HepG2 (cell line): ENCODE measurements at regions not wholly inside any gene's neighbourhood (a gene's known extent, or its start where the extent isn't known, plus 50 kb on each side); places are given as distances from the start of the nearest gene placed in this dataset.
A peak's percentile ranks its signal among the peaks of the same experiment; 100 is the strongest.

Experiments used
- ATF7-NPFF ChIP-seq: sonication (generic); formaldehyde crosslinking; IDR thresholded peaks from 2 replicates; pipeline ENCODE4 v1.8.1; 2023; ENCODE audit warnings: mild to moderate bottlenecking, low read depth, missing genetic modification reagents, moderate library complexity
- CREB3 ChIP-seq: sonication (generic); formaldehyde crosslinking; IDR thresholded peaks from 2 replicates; pipeline ENCODE4 v1.5.0; 2020; ENCODE audit warnings: missing genetic modification reagents
- CREBL2 ChIP-seq: sonication (generic); formaldehyde crosslinking; IDR thresholded peaks from 2 replicates; pipeline ENCODE4 v1.8.1; 2023; ENCODE audit warnings: missing genetic modification reagents, mild to moderate bottlenecking, borderline replicate concordance
- GABPB1 ChIP-seq: IDR thresholded peaks from 2 replicates; pipeline ENCODE4 v1.6.1; 2016; ENCODE audit warnings: mild to moderate bottlenecking, missing genetic modification reagents, moderate library complexity, missing compliant biosample characterization
- GATAD1 ChIP-seq: IDR thresholded peaks from 2 replicates; pipeline ENCODE4 v1.6.1; 2016; ENCODE audit warnings: missing genetic modification reagents, missing compliant biosample characterization
- GMEB1 ChIP-seq: sonication (generic); formaldehyde crosslinking; IDR thresholded peaks from 2 replicates; pipeline ENCODE4 v1.5.1; 2020; ENCODE audit warnings: missing genetic modification reagents, mild to moderate bottlenecking, borderline replicate concordance
- IKZF4 ChIP-seq: sonication (generic); formaldehyde crosslinking; IDR thresholded peaks from 2 replicates; pipeline ENCODE4 v1.5.1; 2020; ENCODE audit warnings: borderline replicate concordance, mild to moderate bottlenecking, low read depth, missing genetic modification reagents; ENCODE audit errors: not compliant biosample characterization
- IRF9 ChIP-seq: sonication (generic); formaldehyde crosslinking; IDR thresholded peaks from 2 replicates; pipeline ENCODE4 v1.8.0; 2022; ENCODE audit warnings: missing genetic modification reagents, mild to moderate bottlenecking, borderline replicate concordance
- POGZ ChIP-seq: sonication (generic); formaldehyde crosslinking; IDR thresholded peaks from 2 replicates; pipeline ENCODE4 v1.4.0; 2020; ENCODE audit warnings: mild to moderate bottlenecking, missing genetic modification reagents
- SALL2 ChIP-seq: sonication (generic); formaldehyde crosslinking; IDR thresholded peaks from 2 replicates; pipeline ENCODE4 v1.8.1; 2023; ENCODE audit warnings: mild to moderate bottlenecking, missing genetic modification reagents, inconsistent platforms
- SMYD3 ChIP-seq: sonication (generic); formaldehyde crosslinking; IDR thresholded peaks from 2 replicates; pipeline ENCODE4 v1.8.1; 2023; ENCODE audit warnings: mild to moderate bottlenecking, missing genetic modification reagents
- THAP11 ChIP-seq: IDR thresholded peaks from 2 replicates; pipeline ENCODE4 v1.6.1; 2016; ENCODE audit warnings: missing biosample characterization, missing genetic modification reagents
- ZFP82 ChIP-seq: sonication (generic); formaldehyde crosslinking; IDR thresholded peaks from 2 replicates; pipeline ENCODE4 v1.5.1; 2020; ENCODE audit warnings: mild to moderate bottlenecking, missing genetic modification reagents, borderline replicate concordance
- ZFYVE20 ChIP-seq: sonication (generic); formaldehyde crosslinking; IDR thresholded peaks from 2 replicates; pipeline ENCODE4 v1.8.0; 2023; ENCODE audit warnings: low read depth, mild to moderate bottlenecking, moderate library complexity, missing genetic modification reagents, borderline replicate concordance
- ZMYM4 ChIP-seq: sonication (generic); formaldehyde crosslinking; IDR thresholded peaks from 2 replicates; pipeline ENCODE4 v1.8.1; 2023; ENCODE audit warnings: mild to moderate bottlenecking, missing genetic modification reagents
- ZNF101 ChIP-seq: sonication (generic); formaldehyde crosslinking; IDR thresholded peaks from 2 replicates; pipeline ENCODE4 v1.4.0; 2020; ENCODE audit warnings: mild to moderate bottlenecking, low read depth, missing genetic modification reagents, borderline replicate concordance
- ZNF256 ChIP-seq: sonication (generic); formaldehyde crosslinking; conservative IDR thresholded peaks from 2 replicates; pipeline ENCODE4 v1.4.0; 2020; ENCODE audit warnings: missing genetic modification reagents
- ZNF33B ChIP-seq: sonication (generic); formaldehyde crosslinking; IDR thresholded peaks from 2 replicates; pipeline ENCODE4 v1.5.1; 2020; ENCODE audit warnings: mild to moderate bottlenecking, missing genetic modification reagents
- ZNF572 ChIP-seq: sonication (generic); formaldehyde crosslinking; IDR thresholded peaks from 2 replicates; pipeline ENCODE4 v1.5.1; 2020; ENCODE audit warnings: mild to moderate bottlenecking, missing genetic modification reagents
- ZNF605 ChIP-seq: sonication (generic); formaldehyde crosslinking; IDR thresholded peaks from 2 replicates; pipeline ENCODE4 v1.8.0; 2022; ENCODE audit warnings: mild to moderate bottlenecking, missing genetic modification reagents
- ZNF629 ChIP-seq: sonication (generic); formaldehyde crosslinking; conservative IDR thresholded peaks from 2 replicates; pipeline ENCODE4 v1.5.0; 2020; ENCODE audit warnings: missing genetic modification reagents
- ZNF740 ChIP-seq: sonication (generic); formaldehyde crosslinking; IDR thresholded peaks from 2 replicates; pipeline ENCODE4 v1.4.0; 2020; ENCODE audit warnings: missing genetic modification reagents
- ZNF777 ChIP-seq: sonication (generic); formaldehyde crosslinking; IDR thresholded peaks from 2 replicates; pipeline ENCODE4 v1.4.0; 2020; ENCODE audit warnings: missing genetic modification reagents
- ZNF781 ChIP-seq: sonication (generic); formaldehyde crosslinking; IDR thresholded peaks from 2 replicates; pipeline ENCODE4 v1.5.1; 2020; ENCODE audit warnings: borderline replicate concordance, mild to moderate bottlenecking, missing genetic modification reagents; ENCODE audit errors: not compliant biosample characterization
- ZZZ3 ChIP-seq: sonication (generic); formaldehyde crosslinking; IDR thresholded peaks from 2 replicates; pipeline ENCODE4 v1.4.0; 2020; ENCODE audit warnings: missing genetic modification reagents, mild to moderate bottlenecking, borderline replicate concordance

GRCh38 chr20:25853718-25854388, 157.2 kb upstream of the ZNF337 start (continued):
- TF ChIP-seq GMEB1 (CRISPR knock-in tag) (peak; percentile 71; the same call in 1 of the 2 replicates), ZNF740 (CRISPR knock-in tag) (peak; percentile 65; the same call in 1 of the 2 replicates), SMYD3 (CRISPR knock-in tag) (peak; percentile 63; the same call in 1 of the 2 replicates), ZNF33B (peak; percentile 93), POGZ (peak; percentile 63; the same call in 1 of the 2 replicates), CREB3 (CRISPR knock-in tag) (peak; percentile 68; the same call in 1 of the 2 replicates), ATF7-NPFF (CRISPR knock-in tag) (peak; percentile 65; the same call in 1 of the 2 replicates), ZFYVE20 (0 out of 2 replicates have a peak, but pooled peaks have one; percentile 38), ZNF101 (CRISPR knock-in tag) (peak; percentile 33; the same call in 1 of the 2 replicates), SALL2 (CRISPR knock-in tag) (peak; percentile 80; the same call in 1 of the 2 replicates), ZNF777 (CRISPR knock-in tag) (peak; percentile 32; the same call in 1 of the 2 replicates), IRF9 (CRISPR knock-in tag) (peak; percentile 50; the same call in 1 of the 2 replicates), CREBL2 (0 out of 2 replicates have a peak, but pooled peaks have one; percentile 72), GABPB1 (peak; percentile 79), GATAD1 (CRISPR knock-in tag) (peak; percentile 70; the same call in 1 of the 2 replicates), ZNF629 (CRISPR knock-in tag) (0 out of 2 replicates have a peak, but pooled peaks have one; percentile 19), ZFP82 (CRISPR knock-in tag) (0 out of 2 replicates have a peak, but pooled peaks have one; percentile 53), ZMYM4 (peak; percentile 66), ZNF781 (peak; percentile 75), ZNF605 (CRISPR knock-in tag) (peak; percentile 91), ZNF572 (CRISPR knock-in tag) (0 out of 2 replicates have a peak, but pooled peaks have one; percentile 89), THAP11 (peak; percentile 52), ZNF256 (CRISPR knock-in tag) (peak; percentile 82; the same call in 1 of the 2 replicates), IKZF4 (CRISPR knock-in tag) (peak; percentile 63), ZZZ3 (CRISPR knock-in tag) (0 out of 2 replicates have a peak, but pooled peaks have one; percentile 65)
